B cell (primary cell): ENCODE measurements at regions not wholly inside any gene's neighbourhood (a gene's known extent, or its start where the extent isn't known, plus 50 kb on each side); places are given as distances from the start of the nearest gene placed in this dataset.

ENCODE experiments used
- ATAC-seq: fragments of 200-7000 bp; cut with Tn5 transposase; one replicate; pipeline ENCODE4 v1.10.0; 2021; ENCODE audit warnings: low read depth, mild to moderate bottlenecking, moderate number of reproducible peaks, moderate library complexity
- CTCF ChIA-PET: fragments of 350-600 bp; sonication (Branson Sonifier 250); formaldehyde crosslinking; loops from one replicate; lab custom pipeline; 2021; ENCODE audit warnings: antibody characterized with exemption, inconsistent platforms; lab: Charles Lee
- POLR2A ChIA-PET: fragments of 350-600 bp; sonication (Branson Sonifier 250); formaldehyde crosslinking; loops from one replicate; lab custom pipeline; 2021; ENCODE audit warnings: antibody characterized with exemption; lab: Charles Lee
- DNase-seq: peaks from one replicate; pipeline ENCODE4 v3.0.0; 2013
- H2AFZ ChIP-seq: 2 replicates; pipeline ENCODE4 v1.6.1; 2012; ENCODE audit warnings: mild to moderate bottlenecking, low read depth, low read length; ENCODE audit not compliant: insufficient read depth, poor library complexity, severe bottlenecking
- H3K27ac ChIP-seq, 2 donors: 1 replicate in 1 of 2; 2 replicates in 1 of 2; pipeline ENCODE4 v1.5.1; 2012 to 2013; ENCODE audit warnings: low read length in 2 of 2, mild to moderate bottlenecking in 2 of 2, moderate library complexity in 1 of 2
- H3K27me3 ChIP-seq, 4 experiments: fragments of 200-600 bp in 1 of 4; sonication (generic) in 1 of 4; replicated peaks in 1 of 4; 1 replicate in 2 of 4; 2 replicates in 2 of 4; pipeline versions ENCODE4 v1.6.1 to v1.7.0; 2013 to 2016; ENCODE audit warnings: low read length in 3 of 4, mild to moderate bottlenecking in 2 of 4, mixed read lengths in 1 of 4, moderate library complexity in 1 of 4; ENCODE audit not compliant: insufficient read depth in 4 of 4, control insufficient read depth in 3 of 4; ENCODE audit errors: control extremely low read depth in 1 of 4
- H3K36me3 ChIP-seq, 2 experiments: replicated peaks in 1 of 2; 1 replicate in 1 of 2; 2 replicates in 1 of 2; pipeline versions ENCODE4 v1.6.1 to v1.7.1; 2013; ENCODE audit warnings: low read length in 1 of 2; ENCODE audit not compliant: insufficient read depth in 2 of 2, control insufficient read depth in 1 of 2; ENCODE audit errors: control extremely low read depth in 1 of 2, extremely low read depth in 1 of 2
- H3K4me1 ChIP-seq, 2 donors: fragments of 200-600 bp in 1 of 2; sonication (generic) in 1 of 2; 1 replicate in 1 of 2; 2 replicates in 1 of 2; pipeline versions ENCODE4 v1.5.1 to v1.6.1; 2013 to 2017; ENCODE audit warnings: low read length in 2 of 2; ENCODE audit not compliant: control insufficient read depth in 2 of 2, insufficient read depth in 2 of 2
- H3K4me2 ChIP-seq: replicated peaks from 2 replicates; pipeline ENCODE3; 2012; ENCODE audit warnings: mild to moderate bottlenecking, low read depth, low read length; ENCODE audit not compliant: poor library complexity, severe bottlenecking
- H3K4me3 ChIP-seq, 5 experiments: fragments of 200-600 bp in 1 of 5; sonication (generic) in 1 of 5; 1 replicate in 3 of 5; 2 replicates in 2 of 5; pipeline versions ENCODE4 v1.5.1 to v1.7.0; 2011 to 2016; ENCODE audit warnings: low read length in 4 of 5, mild to moderate bottlenecking in 4 of 5, low read depth in 2 of 5, control low read depth in 1 of 5, moderate library complexity in 1 of 5; ENCODE audit not compliant: insufficient read depth in 1 of 5; ENCODE audit errors: control extremely low read depth in 1 of 5, extremely low read depth in 1 of 5
- H3K79me2 ChIP-seq: fragments of 200-600 bp; sonication (generic); one replicate; pipeline ENCODE4 v1.6.0; 2016; ENCODE audit warnings: low read length; ENCODE audit not compliant: control insufficient read depth, insufficient read depth
- H3K9ac ChIP-seq: fragments of 200-600 bp; sonication (generic); 2 replicates; pipeline ENCODE4 v1.6.1; 2017; ENCODE audit warnings: mild to moderate bottlenecking, low read length, moderate library complexity
- H3K9me3 ChIP-seq, 3 donors: one replicate each; pipeline versions ENCODE4 v1.6.1 to v1.7.1; 2013; ENCODE audit warnings: low read length in 2 of 3; ENCODE audit not compliant: control insufficient read depth in 2 of 3, insufficient read depth in 1 of 3; ENCODE audit errors: control extremely low read depth in 1 of 3
- H4K20me1 ChIP-seq: 2 replicates; pipeline ENCODE4 v1.6.0; 2012; ENCODE audit warnings: mild to moderate bottlenecking, low read length; ENCODE audit not compliant: insufficient read depth, control insufficient read depth, poor library complexity, severe bottlenecking
- H3K27ac Mint-ChIP-seq: one replicate; pipeline ENCODE4 v1.8.0; 2021; ENCODE audit warnings: mixed read lengths
- H3K27me3 Mint-ChIP-seq: one replicate; pipeline ENCODE4 v1.8.0; 2021; ENCODE audit warnings: mixed read lengths
- H3K4me1 Mint-ChIP-seq: one replicate; pipeline ENCODE4 v1.8.0; 2021; ENCODE audit warnings: mixed read lengths
- H3K4me3 Mint-ChIP-seq: one replicate; pipeline ENCODE4 v1.8.0; 2021; ENCODE audit warnings: mixed read lengths
- H3K9me3 Mint-ChIP-seq: one replicate; pipeline ENCODE4 v1.8.0; 2022; ENCODE audit warnings: mixed read lengths; ENCODE audit not compliant: insufficient read depth
- CTCF ChIP-seq: fragments of 200-600 bp; IDR thresholded peaks from one replicate; pipeline ENCODE4 v1.8.0; 2022; ENCODE audit warnings: antibody characterized with exemption, mild to moderate bottlenecking
- EZH2 ChIP-seq: IDR thresholded peaks from 2 replicates; pipeline ENCODE4 v1.6.1; 2012; ENCODE audit warnings: borderline replicate concordance, low read depth, mild to moderate bottlenecking, moderate library complexity, low read length; ENCODE audit not compliant: insufficient read depth, poor library complexity, severe bottlenecking
- WGBS: methylation state at CpG from one replicate; pipeline ENCODE4 v1.1.5; 2013; ENCODE audit warnings: missing lambda C conversion rate; ENCODE audit not compliant: insufficient coverage; 5-methylcytosine and 5-hydroxymethylcytosine counted together
- intact Hi-C: fragments of 100-400 bp; cut with micrococcal nuclease; formaldehyde crosslinking; loops from one replicate; pipeline ENCODE4 v1.10.0; 2022

DNA sequence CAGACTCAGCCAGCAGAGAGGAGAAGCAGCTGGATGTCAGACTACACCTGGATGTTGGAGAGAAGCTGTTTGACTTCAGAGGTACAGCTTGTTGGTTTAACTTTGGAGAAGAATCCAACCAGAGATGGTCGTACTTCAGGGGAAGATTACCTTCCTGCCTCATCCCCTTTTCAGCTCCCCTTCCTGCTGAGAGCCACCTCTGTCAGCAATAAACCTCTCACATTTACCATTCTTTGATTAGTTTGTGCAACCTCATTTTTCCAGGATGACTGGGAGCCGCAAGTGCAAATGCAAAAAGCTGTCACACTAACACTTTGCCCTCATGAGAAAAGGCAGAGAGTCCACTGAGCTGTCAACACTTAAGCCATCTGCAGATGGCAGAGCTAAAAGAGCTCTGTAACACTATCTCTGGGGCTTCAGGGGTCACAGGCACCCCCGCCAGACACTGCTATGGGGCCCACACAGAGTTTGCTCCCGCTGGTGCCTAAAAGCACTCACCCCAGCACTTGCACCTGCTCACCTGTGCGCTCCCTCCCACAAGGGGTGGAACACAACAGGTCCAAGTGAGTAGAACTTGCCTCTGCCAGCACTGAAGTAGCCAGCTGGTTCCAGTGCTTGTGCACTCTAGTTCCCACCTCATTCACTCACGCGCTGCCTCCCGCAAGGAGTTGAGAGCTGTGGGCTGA, 391.7 kb downstream of the METTL4 start:
- POLR2A ChIA-PET, result no interaction called here
- no peak for TF ChIP-seq CTCF
- no peak for TF ChIP-seq EZH2
- peaks cover 4% of the 10 kb centered on the region for H3K9me3 Mint-ChIP-seq

GRCh38 chr18:2180586-2180985, 390.7 kb downstream of the METTL4 start:
- Mint-ChIP-seq H3K4me3 (no peak overlapping the region), H3K4me1 (no peaks in the 10 kb centered on the region), H3K27me3 (no peaks in the 10 kb centered on the region), H3K9me3 (peaks cover 4% of the 10 kb centered on the region), H3K27ac (no peak overlapping the region)
- ChIA-PET POLR2A (no interaction called here), CTCF (no interaction called here)
- WGBS, result no CpG with 5 or more reads among the region's 1 CpG
- Histone ChIP-seq H3K27me3 (no peaks in the 10 kb centered on the region), H3K9me3 (peaks cover 0 to 10% (median 4%) of the 10 kb centered on the region in 3 donors), H2AFZ (no peak overlapping the region), H3K27ac (no peak overlapping the region), H3K4me2 (no peak overlapping the region), H4K20me1 (no peaks in the 10 kb centered on the region), H3K4me3 (no peak overlapping the region), H3K4me1 (no peaks in the 10 kb centered on the region), H3K79me2 (no peaks in the 10 kb centered on the region), H3K36me3 (no peaks in the 10 kb centered on the region), H3K9ac (no peak overlapping the region)
- DNase-seq (no peak), ATAC-seq (no peak)
- intact Hi-C loops, result no loop called here
- TF ChIP-seq EZH2, result no peak
- no peak for TF ChIP-seq CTCF

More for the DNA sequence above, 391.7 kb downstream of the METTL4 start:
- CTCF ChIA-PET, result interaction anchor here (0.8 kb wide), 1 partner anchor 44 kb away, joined by 3 read pairs; no protein-coding TSS in a partner anchor
- Histone ChIP-seq H2AFZ (no peak overlapping the region), H3K4me2 (no peak overlapping the region), H3K79me2 (no peaks in the 10 kb centered on the region), H4K20me1 (no peaks in the 10 kb centered on the region), H3K27me3 (no peaks in the 10 kb centered on the region), H3K9ac (no peak overlapping the region), H3K9me3 (peaks cover 0 to 10% (median 4%) of the 10 kb centered on the region in 3 donors), H3K4me3 (no peak overlapping the region), H3K27ac (no peak overlapping the region), H3K4me1 (no peaks in the 10 kb centered on the region), H3K36me3 (no peaks in the 10 kb centered on the region)
- intact Hi-C loops, result no loop called here
- DNase-seq, result no peak
- Mint-ChIP-seq H3K27ac (no peak overlapping the region), H3K4me3 (no peak overlapping the region), H3K4me1 (no peaks in the 10 kb centered on the region), H3K27me3 (no peaks in the 10 kb centered on the region)
- WGBS, result 85% methylated on average over 5 of the region's 8 CpGs
- ATAC-seq, result no peak
